HEK293T (cell line): ENCODE measurements at regions not wholly inside any gene's neighbourhood (a gene's known extent, or its start where the extent isn't known, plus 50 kb on each side); places are given as distances from the start of the nearest gene placed in this dataset.

Experiments
- BHLHE40 ChIP-seq: fragments of 450-650 bp; IDR thresholded peaks from 2 replicates; pipeline ENCODE4 v1.6.1; 2016; ENCODE audit warnings: mild to moderate bottlenecking, moderate library complexity, borderline replicate concordance
- ELF4 ChIP-seq: fragments of 450-650 bp; IDR thresholded peaks from 2 replicates; pipeline ENCODE4 v1.6.1; 2017; ENCODE audit warnings: antibody characterized with exemption
- TARDBP ChIP-seq: fragments of 450-650 bp; IDR thresholded peaks from 2 replicates; pipeline ENCODE4 v1.6.1; 2016
- TF ChIP-seq, protein P1 (sequence below): fragments of 450-650 bp; IDR thresholded peaks from 2 replicates; pipeline ENCODE4 v1.6.1; 2016

DNA sequence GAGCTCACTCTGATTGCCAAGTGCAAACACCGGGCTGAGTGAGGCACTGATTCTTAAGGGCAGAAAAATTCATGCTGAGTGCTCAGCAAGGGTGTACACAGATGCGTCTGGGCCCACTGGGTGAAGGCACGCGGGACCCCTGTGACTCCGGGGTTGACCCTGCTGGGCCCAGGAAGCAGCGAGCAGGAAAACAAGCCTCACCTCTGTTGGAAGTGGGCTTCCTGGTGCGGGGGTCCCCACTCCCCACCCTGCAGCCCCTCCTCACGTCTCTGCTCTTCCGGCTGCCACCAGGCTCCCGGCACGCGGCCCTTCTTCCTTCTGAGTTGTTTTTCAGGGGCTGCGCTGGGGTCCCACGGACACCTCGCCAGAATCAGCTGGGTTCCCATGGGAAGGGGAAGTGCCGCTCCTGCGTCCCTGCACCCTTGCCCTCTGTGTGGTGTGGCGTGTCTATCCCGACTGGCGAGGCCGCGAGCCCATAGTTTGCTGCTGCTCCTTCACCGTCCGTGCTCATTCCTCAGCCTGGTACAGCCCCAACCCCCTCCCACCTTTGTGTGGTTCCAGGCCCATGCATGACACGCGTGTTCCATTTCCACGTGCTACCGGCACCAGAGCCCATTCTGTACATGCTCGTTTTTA is 80.6 kb upstream of the BHLHE23 start:
- TF ChIP-seq BHLHE40: no peak
- TF ChIP-seq TARDBP: no peak
- no peak for TF ChIP-seq ELF4
- TF ChIP-seq, protein P1, sequence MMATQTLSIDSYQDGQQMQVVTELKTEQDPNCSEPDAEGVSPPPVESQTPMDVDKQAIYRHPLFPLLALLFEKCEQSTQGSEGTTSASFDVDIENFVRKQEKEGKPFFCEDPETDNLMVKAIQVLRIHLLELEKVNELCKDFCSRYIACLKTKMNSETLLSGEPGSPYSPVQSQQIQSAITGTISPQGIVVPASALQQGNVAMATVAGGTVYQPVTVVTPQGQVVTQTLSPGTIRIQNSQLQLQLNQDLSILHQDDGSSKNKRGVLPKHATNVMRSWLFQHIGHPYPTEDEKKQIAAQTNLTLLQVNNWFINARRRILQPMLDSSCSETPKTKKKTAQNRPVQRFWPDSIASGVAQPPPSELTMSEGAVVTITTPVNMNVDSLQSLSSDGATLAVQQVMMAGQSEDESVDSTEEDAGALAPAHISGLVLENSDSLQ: no peak
